GM19035 (cell line): ENCODE measurements at regions not wholly inside any gene's neighbourhood (a gene's known extent, or its start where the extent isn't known, plus 50 kb on each side); places are given as distances from the start of the nearest gene placed in this dataset.

Source experiments
- ATAC-seq: cut with Tn5 transposase; IDR thresholded peaks from one replicate; pipeline ENCODE4 v1.9.1; 2021; ENCODE audit not compliant: unreplicated experiment

- ATAC-seq = no peak
These were observed 820.7 kb upstream of the HS6ST1 start for GRCh38 chr2:129139380-129139779.

GRCh38 chr2:129142465-129142864 lies 823.8 kb upstream of the HS6ST1 start:
- no peak for ATAC-seq

- no peak for ATAC-seq
These were observed 825.6 kb upstream of the HS6ST1 start for GRCh38 chr2:129144082-129144791.

GRCh38 chr2:129152514-129152913 lies 827.0 kb upstream of the RAB6C start:
- no peak for ATAC-seq

DNA sequence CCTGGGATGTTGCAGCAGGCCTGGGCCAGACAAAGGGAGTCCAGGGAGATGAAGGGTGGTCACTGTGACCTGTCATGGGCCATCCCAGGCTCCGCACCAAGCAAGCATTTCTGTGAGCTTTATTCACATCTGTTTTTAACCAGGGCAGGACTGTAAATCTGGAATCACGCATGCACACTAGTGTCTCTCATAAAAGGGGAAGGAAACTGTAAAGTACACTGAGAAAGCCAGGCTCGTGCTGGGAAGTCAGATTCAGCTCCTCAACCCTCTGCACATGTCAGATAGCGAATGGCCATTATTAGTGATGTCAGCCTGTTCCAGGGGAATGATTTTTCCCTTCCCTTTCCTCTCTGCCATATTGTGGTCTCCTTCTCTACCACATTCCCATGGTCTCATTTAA lies 818.6 kb upstream of the RAB6C start:
- no peak for ATAC-seq

DNA sequence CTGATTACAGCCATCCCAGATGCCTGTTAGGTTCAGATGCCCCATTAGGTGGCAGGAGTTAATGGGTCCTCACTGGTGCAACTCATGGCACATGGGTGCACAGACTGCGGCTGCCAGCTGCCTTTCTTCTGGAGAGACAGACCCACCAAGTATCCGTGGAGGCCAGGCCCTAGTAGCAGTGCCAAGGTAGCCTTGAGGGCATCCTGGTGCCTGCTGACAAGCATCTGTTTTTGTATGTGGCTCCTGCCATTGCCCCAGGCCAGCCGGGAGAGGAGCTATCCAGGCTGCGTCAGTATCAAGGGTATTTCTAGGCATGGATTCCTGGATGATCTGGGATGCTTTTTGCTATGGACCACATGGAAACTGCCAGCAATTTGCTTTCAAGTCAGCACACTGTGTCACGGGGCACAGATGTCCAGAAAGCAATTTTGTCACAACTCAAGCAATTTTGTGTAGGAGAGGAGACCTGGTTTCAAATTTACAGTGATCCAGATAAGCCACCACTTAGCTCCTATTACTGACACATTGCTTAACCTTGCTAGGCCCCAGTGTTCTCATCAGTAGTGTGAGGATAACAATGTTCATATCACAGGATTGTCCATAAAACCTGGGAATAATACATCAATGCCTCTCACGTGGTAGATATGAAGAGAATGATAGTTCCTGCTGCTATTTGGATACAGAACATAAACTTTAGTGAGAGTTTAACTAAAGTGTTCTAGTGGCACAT lies 815.1 kb upstream of the RAB6C start:
- ATAC-seq = no peak

- no peak for ATAC-seq
These were observed 814.5 kb upstream of the RAB6C start for GRCh38 chr2:129165006-129165405.

GRCh38 chr2:129167456-129167855 lies 812.0 kb upstream of the RAB6C start:
- no peak for ATAC-seq

- ATAC-seq = no peak
These were observed 808.9 kb upstream of the RAB6C start for GRCh38 chr2:129170570-129170969.

GRCh38 chr2:129174143-129174542 lies 805.3 kb upstream of the RAB6C start:
- ATAC-seq = no peak

- no peak for ATAC-seq
These were observed 804.4 kb upstream of the RAB6C start for GRCh38 chr2:129175051-129175450.

DNA sequence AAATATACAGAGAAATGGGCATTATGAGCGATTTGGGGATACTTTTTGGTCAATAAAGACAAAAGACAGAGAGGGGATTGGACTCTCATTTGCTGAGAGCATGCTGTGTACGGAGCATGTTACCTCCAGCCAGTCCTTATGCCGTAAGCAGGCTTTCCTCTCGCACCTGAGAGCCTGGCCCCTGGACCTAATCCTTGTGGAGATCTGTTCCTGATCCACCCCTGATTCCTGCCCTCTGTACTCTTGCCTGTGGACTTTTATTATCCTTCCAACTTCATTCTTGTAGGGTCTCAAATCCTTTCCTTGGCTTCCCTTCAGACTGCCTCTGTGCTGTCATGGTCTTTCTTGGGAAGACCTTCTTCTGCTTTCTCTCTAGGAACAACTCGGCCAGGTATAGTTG lies 803.1 kb upstream of the RAB6C start:
- no peak for ATAC-seq

DNA sequence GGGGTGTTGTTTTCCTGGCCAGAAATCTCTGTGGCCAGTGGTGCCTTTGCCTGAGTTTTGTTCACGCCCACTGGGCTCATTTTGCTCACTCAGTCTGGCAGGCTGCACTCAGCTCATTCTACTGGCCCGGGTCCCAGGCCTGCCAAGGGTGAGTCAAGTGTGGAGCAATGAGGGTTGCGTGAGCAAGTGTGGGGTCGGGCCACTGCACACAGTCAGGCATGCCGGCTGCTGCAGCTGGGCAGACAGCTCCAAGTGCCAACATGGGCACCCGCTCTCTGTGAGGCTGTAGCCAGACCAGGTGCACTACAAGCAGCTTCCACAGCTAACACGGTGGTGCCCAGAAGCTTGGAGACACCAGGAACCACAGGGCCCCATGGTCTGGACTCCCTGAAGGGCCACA lies 801.1 kb upstream of the RAB6C start:
- ATAC-seq = no peak

- ATAC-seq = no peak
These were observed 800.3 kb upstream of the RAB6C start for GRCh38 chr2:129179199-129179598.

DNA sequence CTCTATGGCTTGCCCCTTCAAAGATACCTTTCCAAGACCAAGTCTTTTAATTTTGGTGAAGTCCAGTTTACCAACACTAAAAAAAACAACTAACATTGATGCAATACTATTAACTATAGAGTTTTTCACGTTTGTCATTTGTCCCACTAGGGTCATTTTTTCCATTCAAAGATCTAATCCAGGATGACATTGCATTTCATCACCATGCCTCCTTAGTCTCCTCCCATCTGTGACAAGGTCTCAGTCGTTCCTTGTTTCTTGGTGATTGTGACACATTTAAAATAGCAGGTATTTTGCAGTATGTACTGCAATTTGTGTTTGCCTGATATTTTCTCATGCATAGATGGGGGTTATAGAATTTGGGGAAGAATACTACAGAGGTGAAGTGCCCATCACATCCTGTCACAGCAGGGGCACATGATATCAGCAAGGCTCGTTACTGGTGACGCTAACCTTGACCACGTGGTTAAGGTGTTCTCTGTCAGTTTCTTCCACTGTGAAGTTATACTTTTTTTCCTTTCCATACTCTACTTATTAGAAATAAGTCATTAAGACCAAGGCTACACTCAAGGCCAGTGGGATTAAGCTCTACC lies 799.2 kb upstream of the RAB6C start:
- no peak for ATAC-seq

- no peak for ATAC-seq
These were observed 798.0 kb upstream of the RAB6C start for GRCh38 chr2:129181433-129181832.

DNA sequence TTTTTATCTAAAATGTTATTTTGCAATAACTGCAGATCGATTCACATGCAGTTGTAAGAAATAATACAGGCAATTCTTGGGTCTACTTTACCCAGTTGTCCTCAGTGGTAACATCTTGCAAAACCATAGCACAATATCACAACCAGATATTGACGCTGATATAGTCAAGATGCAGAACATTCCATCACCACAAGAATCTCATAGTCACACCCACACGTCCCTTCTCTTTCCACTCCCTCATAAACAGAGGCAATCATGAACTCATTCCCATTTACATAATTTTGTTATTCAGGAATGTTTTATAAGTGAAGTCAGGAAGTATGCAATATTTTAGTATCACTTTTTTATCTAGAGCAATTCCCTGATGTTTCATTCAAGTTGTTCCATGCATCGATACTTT lies 797.5 kb upstream of the RAB6C start:
- no peak for ATAC-seq

- no peak for ATAC-seq
These were observed 792.1 kb upstream of the RAB6C start for GRCh38 chr2:129187343-129187742.

DNA sequence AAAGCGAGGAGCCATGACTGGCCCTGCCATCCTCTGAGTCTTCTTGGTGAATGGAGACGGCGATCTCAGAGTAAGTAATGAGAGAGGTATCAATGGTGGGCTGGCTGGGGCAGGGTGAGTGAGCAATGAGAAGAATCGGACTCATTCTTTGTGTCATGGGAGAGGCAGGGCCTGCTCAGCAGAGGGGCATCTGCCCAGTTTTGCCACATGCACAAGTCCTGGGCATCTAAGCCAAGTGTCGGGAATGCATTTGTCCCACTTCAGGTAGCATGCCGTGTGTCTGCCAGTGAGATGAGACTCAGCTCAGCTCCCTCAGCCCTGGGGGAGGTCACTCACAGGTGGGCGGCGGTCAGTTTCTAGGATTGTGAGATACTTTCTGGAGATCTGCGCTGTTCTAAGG lies 791.0 kb upstream of the RAB6C start:
- ATAC-seq = no peak

GRCh38 chr2:129189617-129190319 lies 789.7 kb upstream of the RAB6C start:
- no peak for ATAC-seq

DNA sequence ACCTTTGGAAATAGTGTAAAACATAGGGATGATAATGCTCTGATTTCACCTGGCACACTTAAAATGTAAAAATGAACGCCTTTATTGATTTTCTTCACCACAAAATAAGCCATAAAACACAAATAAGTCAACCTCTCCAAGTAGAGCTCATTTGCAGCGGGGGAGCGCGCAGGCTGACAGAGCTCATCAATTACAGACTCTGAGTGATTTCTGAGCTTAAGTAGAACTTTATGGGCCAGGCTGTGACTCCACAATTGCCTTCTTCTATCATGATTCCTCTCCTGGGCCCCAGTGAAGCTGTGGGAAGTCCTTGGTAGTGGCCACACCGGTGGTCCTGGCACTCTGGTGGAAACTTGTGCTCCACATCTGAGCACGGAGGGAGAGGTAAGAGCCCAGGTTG lies 789.0 kb upstream of the RAB6C start:
- no peak for ATAC-seq

DNA sequence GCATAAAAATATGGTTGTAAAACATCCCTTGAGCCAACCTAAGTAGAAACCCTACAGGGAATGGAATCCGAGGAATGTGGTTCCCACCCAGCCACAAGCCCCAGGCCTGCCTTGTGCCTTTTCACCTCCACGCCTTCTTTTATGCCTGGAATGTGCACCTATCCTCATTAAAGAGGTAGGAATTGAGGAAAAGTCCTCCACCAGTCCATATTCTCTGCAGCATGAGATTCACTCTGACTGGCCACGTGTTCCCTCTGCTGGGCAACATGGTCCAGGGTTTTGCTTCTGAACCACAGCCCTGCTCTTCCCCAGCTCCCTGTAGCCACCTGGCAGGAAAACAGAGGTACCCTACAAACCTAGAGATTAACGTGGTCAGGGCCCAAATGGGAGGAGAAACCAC lies 787.9 kb upstream of the RAB6C start:
- ATAC-seq = no peak
